HG02981 (cell line): ENCODE measurements at regions not wholly inside any gene's neighbourhood (a gene's known extent, or its start where the extent isn't known, plus 50 kb on each side); places are given as distances from the start of the nearest gene placed in this dataset.
"Not testable (repeated sequence)": the region's sequence is repeated elsewhere in the genome, so short reads cannot be mapped to it uniquely, and the experiment has no call there.

ENCODE experiments used
- ATAC-seq: cut with Tn5 transposase; IDR thresholded peaks from one replicate; pipeline ENCODE4 v1.9.1; 2021; ENCODE audit warnings: mild to moderate bottlenecking, moderate library complexity; ENCODE audit not compliant: unreplicated experiment

GRCh38 chr12:20105943-20106342 is 262.4 kb upstream of the PDE3A start:
- ATAC-seq: no peak

GRCh38 chr12:20109676-20110075 is 258.7 kb upstream of the PDE3A start:
- no peak for ATAC-seq

GRCh38 chr12:20115371-20115770 is 253.0 kb upstream of the PDE3A start:
- not testable (repeated sequence) for ATAC-seq

GRCh38 chr12:20119596-20120402 is 248.5 kb upstream of the PDE3A start:
- no peak for ATAC-seq

- ATAC-seq: no peak
Observed at GRCh38 chr12:20120403-20120725, 248.0 kb upstream of the PDE3A start.

- ATAC-seq: no peak
Observed at GRCh38 chr12:20122274-20122673, 246.1 kb upstream of the PDE3A start.

GRCh38 chr12:20123465-20123864 is 244.9 kb upstream of the PDE3A start:
- no peak for ATAC-seq

GRCh38 chr12:20125276-20125798 is 243.0 kb upstream of the PDE3A start:
- no peak for ATAC-seq

- no peak for ATAC-seq
Observed at GRCh38 chr12:20126601-20127000, 241.7 kb upstream of the PDE3A start.

- ATAC-seq: no peak
Observed at GRCh38 chr12:20127413-20127812, 240.9 kb upstream of the PDE3A start.

GRCh38 chr12:20128928-20129327 is 239.4 kb upstream of the PDE3A start:
- no peak for ATAC-seq

GRCh38 chr12:20132818-20133217 is 235.5 kb upstream of the PDE3A start:
- no peak for ATAC-seq

- no peak for ATAC-seq
Observed at GRCh38 chr12:20134652-20135051, 233.7 kb upstream of the PDE3A start.

GRCh38 chr12:20140751-20141150 is 227.6 kb upstream of the PDE3A start:
- ATAC-seq: no peak

GRCh38 chr12:20142316-20142715 is 226.0 kb upstream of the PDE3A start:
- no peak for ATAC-seq

- ATAC-seq: no peak
Observed at GRCh38 chr12:20142956-20143355, 225.4 kb upstream of the PDE3A start.

- peak; percentile 60 for ATAC-seq
Observed at GRCh38 chr12:20144341-20144740, 224.0 kb upstream of the PDE3A start.

GRCh38 chr12:20148241-20148640 is 220.1 kb upstream of the PDE3A start:
- ATAC-seq: no peak

- no peak for ATAC-seq
Observed at GRCh38 chr12:20150835-20151422, 217.4 kb upstream of the PDE3A start.

- ATAC-seq: no peak
Observed at GRCh38 chr12:20154052-20154451, 214.3 kb upstream of the PDE3A start.

GRCh38 chr12:20155374-20155773 is 213.0 kb upstream of the PDE3A start:
- no peak for ATAC-seq

- not testable (repeated sequence) for ATAC-seq
Observed at GRCh38 chr12:20160899-20161298, 207.4 kb upstream of the PDE3A start.
